SU-DHL-6 (cell line): ENCODE measurements at regions not wholly inside any gene's neighbourhood (a gene's known extent, or its start where the extent isn't known, plus 50 kb on each side); places are given as distances from the start of the nearest gene placed in this dataset.
A peak's percentile ranks its signal among the peaks of the same experiment; 100 is the strongest.

Source experiments
- H2AFZ ChIP-seq: fragments of 200-600 bp; sonication (generic); 2 replicates; pipeline ENCODE4 v1.6.1; 2014; ENCODE audit warnings: low read depth, mild to moderate bottlenecking, moderate library complexity, mixed read lengths, antibody characterized with exemption, low read length; ENCODE audit not compliant: severe bottlenecking
- H3F3A ChIP-seq: fragments of 200-600 bp; shearing (Covaris generic); 2 replicates; pipeline ENCODE4 v1.6.0; 2016; ENCODE audit warnings: antibody characterized with exemption, mild to moderate bottlenecking; ENCODE audit not compliant: insufficient read depth
- H3K27ac ChIP-seq: fragments of 200-600 bp; sonication (generic); 2 replicates; pipeline ENCODE4 v1.5.1; 2016; ENCODE audit warnings: low read depth, mild to moderate bottlenecking, low read length, moderate library complexity, mixed read lengths
- H3K27me3 ChIP-seq: fragments of 200-600 bp; sonication (generic), shearing (Covaris generic); 2 replicates; pipeline ENCODE4 v1.6.0; 2014; ENCODE audit warnings: mild to moderate bottlenecking, low read length
- H3K36me3 ChIP-seq: fragments of 200-600 bp; sonication (generic); 2 replicates; pipeline ENCODE4 v1.6.1; 2014; ENCODE audit warnings: mild to moderate bottlenecking, low read length, mixed read lengths
- H3K4me2 ChIP-seq: fragments of 300-600, 200-600 bp; shearing (Covaris generic), sonication (generic); 2 replicates; pipeline ENCODE4 v1.6.0; 2014; ENCODE audit warnings: low read length, low read depth, mild to moderate bottlenecking; ENCODE audit not compliant: poor library complexity, severe bottlenecking
- H3K4me3 ChIP-seq: fragments of 200-600 bp; sonication (generic); 2 replicates; pipeline ENCODE4 v1.5.1; 2014; ENCODE audit warnings: antibody characterized with exemption, low read length, mild to moderate bottlenecking, mixed read lengths; ENCODE audit not compliant: insufficient read depth, poor library complexity, severe bottlenecking
- H3K79me2 ChIP-seq: fragments of 200-600 bp; sonication (generic); 2 replicates; pipeline ENCODE4 v1.6.1; 2014; ENCODE audit warnings: mild to moderate bottlenecking, low read length, moderate library complexity; ENCODE audit not compliant: insufficient read depth
- H3K9ac ChIP-seq: fragments of 200-600 bp; sonication (generic); 2 replicates; pipeline ENCODE4 v1.7.0; 2014; ENCODE audit warnings: mild to moderate bottlenecking, low read length
- H3K9me2 ChIP-seq: fragments of 200-600 bp; sonication (generic); replicated peaks from 2 replicates; pipeline ENCODE4 v1.6.1; 2014; ENCODE audit warnings: low read length; ENCODE audit not compliant: insufficient read depth
- H3K9me3 ChIP-seq: fragments of 200-600 bp; sonication (generic); 2 replicates; pipeline ENCODE4 v1.6.1; 2014; ENCODE audit warnings: low read length, mixed read lengths; ENCODE audit not compliant: insufficient read depth
- H4K20me1 ChIP-seq: fragments of 200-600 bp; sonication (generic); 2 replicates; pipeline ENCODE4 v1.6.1; 2014; ENCODE audit warnings: low read depth, mild to moderate bottlenecking, antibody characterized with exemption, low read length, moderate library complexity, mixed read lengths
- CTCF ChIP-seq: fragments of 200-600 bp; sonication (generic); IDR thresholded peaks from one replicate; pipeline ENCODE4 v1.5.1; 2017; ENCODE audit warnings: antibody characterized with exemption, mild to moderate bottlenecking, low read length, moderate library complexity; ENCODE audit not compliant: insufficient read depth, poor library complexity, severe bottlenecking
- EZH2phosphoT487 ChIP-seq: fragments of 200-600 bp; sonication (generic), shearing (Covaris generic); conservative IDR thresholded peaks from 2 replicates; pipeline ENCODE4 v1.6.1; 2018; ENCODE audit warnings: mild to moderate bottlenecking, antibody characterized with exemption, low read length, moderate library complexity, mixed read lengths

GRCh38 chr1:227450489-227450888 lies 112.9 kb upstream of the ZNF678 start:
- H3K4me3 ChIP-seq, result no peak overlapping the region
- H3K9me2 ChIP-seq, result no peaks in the 10 kb centered on the region
- no peak overlapping the region for H3K4me2 ChIP-seq
- H2AFZ ChIP-seq, result no peak overlapping the region
- no peaks in the 10 kb centered on the region for H3F3A ChIP-seq
- no peaks in the 10 kb centered on the region for H3K79me2 ChIP-seq
- no peaks in the 10 kb centered on the region for H4K20me1 ChIP-seq
- no peaks in the 10 kb centered on the region for H3K27me3 ChIP-seq
- no peak overlapping the region for H3K9ac ChIP-seq
- H3K27ac ChIP-seq, result no peak overlapping the region
- no peaks in the 10 kb centered on the region for H3K9me3 ChIP-seq
- H3K36me3 ChIP-seq, result no peaks in the 10 kb centered on the region
- TF ChIP-seq EZH2phosphoT487, result no peak
- TF ChIP-seq CTCF, result no peak

- no peaks in the 10 kb centered on the region for H3K9me3 ChIP-seq
- H4K20me1 ChIP-seq, result no peaks in the 10 kb centered on the region
- H3K9ac ChIP-seq, result no peak overlapping the region
- TF ChIP-seq CTCF, result no peak
- no peak for TF ChIP-seq EZH2phosphoT487
- no peak overlapping the region for H3K4me3 ChIP-seq
- H3F3A ChIP-seq, result no peaks in the 10 kb centered on the region
- H2AFZ ChIP-seq, result no peak overlapping the region
- H3K79me2 ChIP-seq, result no peaks in the 10 kb centered on the region
- H3K9me2 ChIP-seq, result no peaks in the 10 kb centered on the region
- no peaks in the 10 kb centered on the region for H3K27me3 ChIP-seq
- no peak overlapping the region for H3K27ac ChIP-seq
- H3K36me3 ChIP-seq, result no peaks in the 10 kb centered on the region
- H3K4me2 ChIP-seq, result no peak overlapping the region
These were observed 113.5 kb upstream of the ZNF678 start for GRCh38 chr1:227449741-227450441.

GRCh38 chr1:227449051-227449450 lies 114.3 kb upstream of the ZNF678 start:
- TF ChIP-seq CTCF, result peak; percentile 24
- TF ChIP-seq EZH2phosphoT487, result no peak
- Histone ChIP-seq H3K9me3 (no peaks in the 10 kb centered on the region), H3K4me3 (no peak overlapping the region), H2AFZ (no peak overlapping the region), H3K9ac (no peak overlapping the region), H3K27me3 (no peaks in the 10 kb centered on the region), H3K27ac (no peak overlapping the region), H3K79me2 (no peaks in the 10 kb centered on the region), H3K36me3 (no peaks in the 10 kb centered on the region), H3K9me2 (no peaks in the 10 kb centered on the region), H4K20me1 (no peaks in the 10 kb centered on the region), H3F3A (no peaks in the 10 kb centered on the region), H3K4me2 (no peak overlapping the region)
